GM12891 (cell line): ENCODE measurements at regions not wholly inside any gene's neighbourhood (a gene's known extent, or its start where the extent isn't known, plus 50 kb on each side); places are given as distances from the start of the nearest gene placed in this dataset.

Source experiments
- POLR2A ChIP-seq: IDR thresholded peaks from 2 replicates; pipeline ENCODE4 v1.6.1; 2011; ENCODE audit warnings: low read depth, low read length, control low read depth
- POLR2AphosphoS5 ChIP-seq: IDR thresholded peaks from 2 replicates; pipeline ENCODE4 v1.6.1; 2011; ENCODE audit warnings: low read depth, low read length, control low read depth
- POU2F2 ChIP-seq: IDR thresholded peaks from 2 replicates; pipeline ENCODE4 v1.6.1; 2011; ENCODE audit warnings: low read depth, mild to moderate bottlenecking, control low read depth, low read length, moderate library complexity
- TAF1 ChIP-seq: IDR thresholded peaks from 2 replicates; pipeline ENCODE4 v1.6.1; 2011; ENCODE audit warnings: low read depth, low read length, control low read depth

GRCh38 chr2:78907089-78907488 lies 118.4 kb upstream of the REG3G start:
- TF ChIP-seq POU2F2 (no peak), POLR2A (no peak), POLR2AphosphoS5 (no peak), TAF1 (no peak)
